ENCODE measurements at regions not wholly inside any gene's neighbourhood (a gene's known extent, or its start where the extent isn't known, plus 50 kb on each side); places are given as distances from the start of the nearest gene placed in this dataset.
"Not testable (repeated sequence)": the region's sequence is repeated elsewhere in the genome, so short reads cannot be mapped to it uniquely, and the experiment has no call there.

DNA sequence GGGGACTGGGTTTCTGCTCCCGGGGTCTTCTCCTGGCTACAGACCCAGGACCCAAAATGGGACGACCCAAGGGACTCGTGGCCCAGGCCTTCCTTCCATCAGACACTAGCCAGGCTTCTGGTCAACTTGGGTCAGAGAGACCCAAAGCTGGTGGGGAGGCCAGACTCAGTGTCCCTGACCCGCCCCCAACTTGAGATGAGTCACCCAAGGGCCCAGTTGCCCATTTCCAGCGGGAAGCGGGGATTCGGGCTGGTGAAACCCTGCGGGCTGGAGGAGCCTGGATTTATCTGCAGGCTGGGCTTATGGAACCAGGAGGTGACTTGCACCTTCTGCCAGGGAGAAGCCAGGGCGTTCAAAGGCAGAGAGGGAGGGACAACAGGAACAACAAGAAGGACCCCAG, 81.5 kb downstream of the RFLNA start:
- H3K4me3 ChIP-seq (ENCODE audit: low read depth, low read length), result no peak overlapping the region
- TF ChIP-seq, protein P1, sequence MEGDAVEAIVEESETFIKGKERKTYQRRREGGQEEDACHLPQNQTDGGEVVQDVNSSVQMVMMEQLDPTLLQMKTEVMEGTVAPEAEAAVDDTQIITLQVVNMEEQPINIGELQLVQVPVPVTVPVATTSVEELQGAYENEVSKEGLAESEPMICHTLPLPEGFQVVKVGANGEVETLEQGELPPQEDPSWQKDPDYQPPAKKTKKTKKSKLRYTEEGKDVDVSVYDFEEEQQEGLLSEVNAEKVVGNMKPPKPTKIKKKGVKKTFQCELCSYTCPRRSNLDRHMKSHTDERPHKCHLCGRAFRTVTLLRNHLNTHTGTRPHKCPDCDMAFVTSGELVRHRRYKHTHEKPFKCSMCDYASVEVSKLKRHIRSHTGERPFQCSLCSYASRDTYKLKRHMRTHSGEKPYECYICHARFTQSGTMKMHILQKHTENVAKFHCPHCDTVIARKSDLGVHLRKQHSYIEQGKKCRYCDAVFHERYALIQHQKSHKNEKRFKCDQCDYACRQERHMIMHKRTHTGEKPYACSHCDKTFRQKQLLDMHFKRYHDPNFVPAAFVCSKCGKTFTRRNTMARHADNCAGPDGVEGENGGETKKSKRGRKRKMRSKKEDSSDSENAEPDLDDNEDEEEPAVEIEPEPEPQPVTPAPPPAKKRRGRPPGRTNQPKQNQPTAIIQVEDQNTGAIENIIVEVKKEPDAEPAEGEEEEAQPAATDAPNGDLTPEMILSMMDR (IDR thresholded peaks at IDR 0.05; ENCODE audit: control insufficient read depth, extremely low read depth, insufficient read depth), result no peak
- no peak for DNase-seq (ENCODE audit: low read depth)

DNA sequence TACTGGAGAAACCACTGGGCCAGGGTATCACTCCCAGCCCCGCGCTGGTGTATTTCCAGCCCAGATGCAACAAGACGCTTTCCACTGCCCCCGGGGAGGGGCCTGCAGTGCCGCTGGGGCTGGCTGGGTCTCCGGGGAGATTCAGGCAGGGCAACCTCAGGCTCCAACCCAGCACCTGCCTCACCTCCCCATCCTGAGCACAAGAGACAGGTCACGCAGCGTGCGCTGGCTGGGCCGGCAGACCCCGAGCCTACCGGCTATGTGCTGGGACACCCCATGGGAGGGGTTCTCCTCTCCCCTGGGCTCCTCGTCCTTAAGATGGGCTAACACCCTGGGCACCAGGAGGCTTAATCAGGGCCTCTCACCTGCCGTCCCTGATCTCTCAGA, 80.9 kb downstream of the RFLNA start:
- DNase-seq (ENCODE audit: low read depth), result no peak
- TF ChIP-seq, protein P1 (IDR thresholded peaks at IDR 0.05; ENCODE audit: control insufficient read depth, extremely low read depth, insufficient read depth), result no peak
- H3K4me3 ChIP-seq (ENCODE audit: low read depth, low read length), result no peak overlapping the region

DNA sequence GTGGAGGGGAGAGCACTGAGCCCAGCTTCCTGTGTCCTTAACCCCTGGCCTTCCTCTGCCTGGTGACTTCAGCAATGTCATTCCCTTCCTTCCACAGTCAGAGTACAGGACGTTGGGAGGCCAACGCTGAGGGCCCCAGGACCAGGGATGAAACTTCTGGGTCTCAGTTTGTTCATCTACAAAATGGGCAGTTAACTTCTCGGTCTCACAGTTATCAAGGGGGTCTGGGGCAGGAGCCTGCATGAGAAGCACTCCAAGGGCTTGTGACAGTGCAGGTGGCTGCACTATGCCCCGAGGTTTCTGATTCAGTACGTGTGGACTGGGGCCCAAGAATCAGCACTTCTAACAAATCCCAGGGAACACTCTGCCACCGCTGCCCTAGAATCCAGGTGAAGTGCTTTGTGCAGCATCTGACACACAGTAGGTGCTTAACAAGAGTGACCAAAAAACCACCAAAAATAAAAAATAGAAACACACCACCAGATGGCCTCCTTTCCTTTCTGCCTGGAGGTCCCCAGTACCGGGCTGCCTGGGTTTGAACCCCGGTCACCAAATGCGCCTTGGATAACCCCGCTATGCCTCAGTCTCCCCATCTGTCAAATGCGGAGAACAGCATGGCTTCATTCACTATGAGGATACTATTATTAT, 80.4 kb downstream of the RFLNA start:
- TF ChIP-seq, protein P1 (IDR thresholded peaks at IDR 0.05; ENCODE audit: control insufficient read depth, extremely low read depth, insufficient read depth), result no peak
- H3K4me3 ChIP-seq (ENCODE audit: low read depth, low read length), result no peak overlapping the region
- no peak for DNase-seq (ENCODE audit: low read depth)

DNA sequence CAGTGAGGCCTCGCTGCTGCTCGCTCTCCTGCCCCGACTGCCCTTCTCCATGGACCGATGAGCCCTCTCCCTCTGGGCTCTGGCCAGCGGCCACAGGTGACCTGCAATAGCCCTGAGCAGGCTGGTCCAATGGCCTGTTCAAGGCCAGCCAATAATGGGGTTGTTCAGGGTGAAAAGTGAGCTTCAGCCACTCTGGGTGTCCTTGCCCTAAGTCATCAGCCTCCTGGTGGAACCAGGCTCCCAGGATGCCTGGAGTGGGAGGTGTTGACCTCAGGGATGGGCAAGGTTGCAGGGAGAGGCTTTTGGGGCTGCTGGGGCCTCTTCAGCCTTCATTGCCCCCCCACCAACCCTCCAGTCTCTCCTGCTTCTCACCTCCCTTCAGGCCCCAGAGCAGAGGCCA, 79.7 kb downstream of the RFLNA start:
- DNase-seq (ENCODE audit: low read depth), result no peak
- TF ChIP-seq, protein P1 (IDR thresholded peaks at IDR 0.05; ENCODE audit: control insufficient read depth, extremely low read depth, insufficient read depth), result no peak
- H3K4me3 ChIP-seq (ENCODE audit: low read depth, low read length), result no peak overlapping the region

DNA sequence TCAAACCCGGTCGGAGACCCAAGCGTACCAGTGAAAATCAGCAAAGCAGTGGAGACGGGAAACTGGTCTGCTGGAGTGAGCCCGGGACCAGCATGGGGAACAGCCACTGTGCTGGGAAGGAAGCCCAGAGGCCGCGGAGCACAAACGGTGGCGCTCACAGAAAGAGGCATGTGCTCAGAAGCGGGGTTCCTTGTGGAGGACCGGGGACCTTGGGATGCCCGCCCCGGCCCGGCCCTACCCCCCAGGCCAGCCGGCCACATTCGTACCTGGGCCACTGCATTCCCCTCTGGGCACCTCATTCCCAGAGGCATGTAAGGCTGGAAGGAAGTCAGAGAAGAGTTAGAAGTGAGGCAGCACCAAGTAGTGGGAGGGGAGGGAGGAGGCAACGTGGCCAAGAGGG, 79.3 kb downstream of the RFLNA start:
- TF ChIP-seq, protein P1 (IDR thresholded peaks at IDR 0.05; ENCODE audit: control insufficient read depth, extremely low read depth, insufficient read depth), result no peak
- H3K4me3 ChIP-seq (ENCODE audit: low read depth, low read length), result no peak overlapping the region
- DNase-seq (ENCODE audit: low read depth), result no peak

DNA sequence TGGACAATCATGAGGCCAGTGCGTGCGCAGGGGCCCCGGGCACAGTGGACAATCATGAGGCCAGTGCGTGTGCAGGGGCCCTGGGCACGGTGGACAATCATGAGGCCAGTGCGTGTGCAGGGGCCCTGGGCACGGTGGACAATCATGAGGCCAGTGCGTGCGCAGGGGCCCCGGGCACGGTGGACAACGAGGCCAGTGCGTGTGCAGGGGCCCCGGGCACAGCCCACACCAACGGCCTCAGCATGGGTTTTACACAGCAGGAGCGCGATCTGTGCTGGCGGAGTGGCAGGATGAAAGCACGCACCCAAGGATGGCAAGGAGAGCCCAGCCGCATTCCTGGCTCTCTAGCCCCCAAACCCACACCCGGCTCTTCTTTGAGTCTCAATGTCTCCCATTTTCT, 78.8 kb downstream of the RFLNA start:
- H3K4me3 ChIP-seq (ENCODE audit: low read depth, low read length); DNase-seq (ENCODE audit: low read depth): not testable (repeated sequence)

DNA sequence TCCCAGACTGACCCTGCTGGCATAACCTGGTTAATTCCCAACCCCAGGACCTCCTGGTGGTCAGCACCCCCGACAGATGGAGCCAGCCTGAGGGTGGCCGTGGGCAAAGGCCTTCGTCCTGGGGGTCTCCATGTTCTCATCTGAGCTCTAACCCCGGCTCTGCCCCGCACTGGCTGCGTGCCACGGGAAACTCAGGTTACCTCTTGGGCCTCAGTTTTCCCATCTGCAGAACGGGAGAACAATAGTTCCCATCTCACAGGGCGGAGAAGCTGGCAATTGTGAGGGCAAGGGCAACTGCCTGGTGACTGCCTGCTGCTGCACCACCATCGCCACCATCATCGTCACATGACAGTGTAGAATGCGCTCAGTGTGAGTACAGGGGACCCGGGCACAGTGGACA, 77.9 kb downstream of the RFLNA start:
- TF ChIP-seq, protein P1 (IDR thresholded peaks at IDR 0.05; ENCODE audit: control insufficient read depth, extremely low read depth, insufficient read depth), result no peak
- H3K4me3 ChIP-seq (ENCODE audit: low read depth, low read length), result no peak overlapping the region
- DNase-seq (ENCODE audit: low read depth), result no peak

Measured in LNCaP clone FGC (cell line).